ENCODE measurements at regions not wholly inside any gene's neighbourhood (a gene's known extent, or its start where the extent isn't known, plus 50 kb on each side); places are given as distances from the start of the nearest gene placed in this dataset.
"Not testable (repeated sequence)": the region's sequence is repeated elsewhere in the genome, so short reads cannot be mapped to it uniquely, and the experiment has no call there.

DNA sequence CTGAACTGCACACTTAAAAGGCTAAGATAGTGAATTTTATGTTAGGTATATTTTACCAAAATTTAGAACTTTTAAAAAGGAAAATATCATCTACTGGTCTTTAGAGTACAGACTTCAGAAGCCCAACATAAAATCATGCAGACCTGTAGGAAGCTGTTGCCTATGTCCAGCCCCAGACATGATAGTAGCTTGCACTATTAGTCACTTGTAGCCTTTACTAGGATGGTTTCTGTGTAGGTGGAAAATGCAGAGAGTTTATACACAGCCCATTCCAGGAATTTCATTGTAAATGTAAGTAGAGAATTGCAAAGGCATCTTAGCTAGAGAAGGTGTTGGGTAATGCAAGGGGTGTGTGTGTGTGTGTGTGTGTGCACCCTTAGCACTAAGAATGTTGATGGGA is 640.2 kb downstream of the RNF144A start:
- DNase-seq: no peak

DNA sequence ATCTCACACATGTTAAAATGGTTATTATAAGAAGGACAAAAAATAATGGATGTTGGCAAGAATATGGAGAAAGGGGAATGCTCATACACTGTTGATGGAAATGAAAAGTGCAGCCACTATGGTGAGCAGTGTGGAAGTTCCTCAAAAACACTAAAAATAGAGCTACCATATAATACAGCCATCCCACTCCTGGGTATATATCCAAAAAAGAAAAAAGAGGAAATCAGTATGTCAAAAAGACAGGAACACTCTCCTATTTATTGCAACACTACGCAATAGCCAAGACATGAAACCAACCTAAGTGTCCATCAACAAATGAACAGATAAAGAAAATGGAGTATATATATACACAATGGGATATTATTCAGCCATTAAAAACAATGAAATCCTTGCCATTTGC is 642.6 kb downstream of the RNF144A start:
- no peak for DNase-seq

DNA sequence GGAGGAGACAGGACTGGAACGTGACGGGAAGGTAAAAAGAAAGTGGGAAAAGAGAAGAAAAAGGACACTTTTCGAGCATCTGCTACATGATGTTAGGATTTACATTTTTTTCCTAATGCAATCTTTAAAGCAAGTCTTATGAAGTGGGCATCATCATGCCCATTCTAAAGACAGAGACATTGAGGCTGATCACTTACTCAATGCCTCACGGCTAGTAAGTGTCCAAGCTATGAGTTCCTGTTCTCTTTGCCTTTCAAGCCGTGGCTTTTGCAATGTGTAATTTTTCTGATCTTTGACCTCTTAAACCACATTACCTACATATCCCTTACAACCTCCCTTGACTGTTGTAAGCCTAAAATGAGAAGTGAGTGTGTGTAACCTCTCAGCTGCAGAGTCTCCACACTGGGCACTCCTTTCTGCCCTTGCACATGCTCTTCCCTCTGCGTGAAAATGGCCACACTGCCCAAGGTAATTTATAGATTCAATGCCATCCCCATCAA is 649.2 kb downstream of the RNF144A start:
- no peak for DNase-seq

DNA sequence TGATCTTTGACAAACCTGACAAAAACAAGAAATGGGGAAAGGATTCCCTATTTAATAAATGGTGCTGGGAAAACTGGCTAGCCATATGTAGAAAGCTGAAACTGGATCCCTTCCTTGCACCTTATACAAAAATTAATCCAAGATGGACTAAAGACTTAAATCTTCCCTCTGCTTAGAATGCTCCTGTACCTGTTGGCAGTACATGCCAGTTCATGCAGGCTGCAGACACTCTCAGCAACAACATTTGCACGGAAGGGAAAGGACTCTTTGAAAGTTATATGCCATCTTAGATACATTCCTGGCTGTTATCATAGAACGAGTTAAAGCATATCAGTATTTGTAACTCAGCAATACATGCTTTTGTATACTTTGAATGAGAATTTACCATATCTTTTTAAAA is 649.9 kb downstream of the RNF144A start:
- not testable (repeated sequence) for DNase-seq

DNA sequence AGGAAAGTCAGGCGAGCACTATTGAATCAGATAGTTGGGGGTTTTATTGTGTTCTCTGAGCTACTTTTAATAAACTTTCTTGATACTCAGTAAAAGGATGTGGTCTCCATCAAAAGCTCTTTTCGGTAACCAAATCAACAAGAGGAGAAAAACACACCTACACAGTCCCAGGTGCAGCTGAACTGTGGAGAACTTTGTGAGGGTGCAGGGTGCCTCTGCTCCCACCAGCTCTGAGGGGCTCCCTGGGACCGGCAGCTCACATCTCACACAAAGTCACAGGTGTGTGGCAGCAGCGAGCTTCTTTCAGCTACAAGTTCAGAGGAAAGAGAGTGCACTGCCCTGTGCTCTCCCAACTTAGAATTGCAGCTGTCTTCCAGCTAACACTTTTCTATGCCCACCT is 650.4 kb downstream of the RNF144A start:
- DNase-seq: peak; percentile 56

DNA sequence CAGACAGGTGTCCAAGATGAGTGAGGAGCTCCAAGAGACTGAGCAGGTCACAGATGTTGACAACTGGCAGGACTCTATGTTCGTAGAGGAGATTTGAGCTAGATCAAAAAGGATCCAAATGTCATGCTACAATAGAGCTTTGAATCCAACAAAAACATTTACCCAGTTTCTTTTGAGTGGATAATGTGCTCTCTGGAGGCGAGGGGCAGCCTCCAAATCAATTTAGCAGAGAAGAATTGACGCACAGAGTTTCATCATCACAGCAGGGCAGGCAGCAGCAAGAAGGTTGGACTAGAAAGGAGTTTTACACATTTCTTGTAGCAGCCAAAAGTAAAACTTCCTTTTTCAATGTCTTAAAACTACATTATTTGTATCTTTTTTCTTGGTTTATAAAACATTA is 653.0 kb downstream of the RNF144A start:
- DNase-seq: no peak

DNA sequence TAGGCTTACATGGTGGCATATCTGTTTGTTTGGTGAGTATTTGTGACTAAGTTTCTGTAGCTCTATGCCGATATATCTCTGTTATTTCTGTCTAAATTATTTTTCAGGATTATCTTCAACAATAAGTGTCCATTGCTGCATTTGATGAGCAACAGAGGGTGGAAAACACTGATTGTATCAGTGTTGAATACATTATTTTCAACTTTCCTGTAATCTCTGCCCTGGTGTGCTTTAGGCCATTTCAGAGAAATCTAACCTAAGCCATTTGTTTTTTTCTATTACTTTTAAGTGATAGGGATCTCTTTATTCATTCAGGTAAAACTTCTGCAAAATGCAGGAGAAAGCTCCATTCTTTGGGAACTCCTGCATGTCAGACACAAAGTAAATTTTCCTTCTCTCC is 654.5 kb downstream of the RNF144A start:
- no peak for DNase-seq

DNA sequence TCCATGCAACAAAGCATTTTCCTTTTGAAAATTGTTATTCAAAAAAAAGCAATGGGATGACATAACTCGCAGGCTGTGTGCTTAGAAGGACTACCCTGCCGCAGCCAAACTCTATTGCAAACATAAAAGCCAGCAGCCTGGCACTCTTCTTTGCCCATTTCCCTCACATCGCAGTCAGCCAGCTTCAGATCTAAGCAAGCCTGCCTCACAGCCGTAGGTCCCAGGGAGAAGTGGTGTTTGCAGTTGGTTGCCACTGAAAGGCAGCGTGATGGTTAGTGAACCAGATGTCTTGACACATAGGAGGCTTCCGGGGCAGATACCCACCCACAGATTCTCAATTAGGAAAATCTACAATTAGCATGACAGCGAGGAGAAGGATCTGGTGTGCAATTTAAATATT is 655.2 kb downstream of the RNF144A start:
- peak; percentile 41 for DNase-seq

DNA sequence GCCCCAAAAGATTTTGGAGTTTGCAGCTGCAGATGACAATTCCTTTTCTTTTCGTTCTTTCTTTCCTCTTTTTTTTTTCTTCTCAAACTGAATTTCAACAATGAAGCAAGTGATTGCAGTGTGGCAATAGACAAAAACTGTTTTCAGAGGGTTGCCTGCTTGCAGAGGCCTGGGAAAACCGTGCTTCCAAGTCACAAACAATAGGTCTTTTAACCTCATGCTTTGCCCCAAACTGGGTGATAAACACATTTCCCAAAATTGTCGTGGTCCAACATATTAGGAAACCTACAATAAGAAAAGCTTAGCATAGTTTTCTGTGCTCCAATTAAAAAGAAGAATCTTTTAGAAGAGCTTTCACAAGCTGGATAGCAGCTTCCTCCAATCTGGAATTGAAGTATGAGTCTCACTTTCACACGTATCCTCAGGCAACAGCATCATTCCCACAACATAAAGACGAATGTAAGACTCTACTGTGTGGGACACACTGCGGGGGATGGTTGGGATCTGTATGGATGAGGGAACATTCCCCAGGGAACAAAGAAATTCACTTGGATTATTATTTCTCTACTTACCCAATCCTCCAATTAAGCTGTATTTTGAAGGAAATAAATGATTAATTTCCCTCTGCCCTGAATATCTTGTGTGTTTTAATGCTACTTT is 656.1 kb downstream of the RNF144A start:
- no peak for DNase-seq

DNA sequence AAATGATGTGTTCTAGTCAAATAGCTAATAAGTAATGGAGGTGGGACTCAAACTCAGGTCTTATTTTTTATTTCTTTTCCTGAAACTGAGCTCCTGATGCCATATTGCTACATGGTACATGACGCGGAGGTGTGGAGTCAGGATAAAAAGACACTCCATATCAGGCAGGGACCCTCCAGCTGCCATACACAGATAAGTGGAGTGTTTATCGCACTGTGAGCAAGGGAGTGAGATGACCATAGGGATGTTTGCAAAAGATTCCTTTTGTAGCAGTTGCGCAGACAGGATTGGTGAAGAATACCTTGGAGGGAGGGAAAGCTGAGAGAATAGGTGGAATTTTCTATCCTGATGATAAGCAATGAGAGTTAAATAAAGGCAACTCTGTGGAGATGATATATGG is 657.2 kb downstream of the RNF144A start:
- no peak for DNase-seq

DNA sequence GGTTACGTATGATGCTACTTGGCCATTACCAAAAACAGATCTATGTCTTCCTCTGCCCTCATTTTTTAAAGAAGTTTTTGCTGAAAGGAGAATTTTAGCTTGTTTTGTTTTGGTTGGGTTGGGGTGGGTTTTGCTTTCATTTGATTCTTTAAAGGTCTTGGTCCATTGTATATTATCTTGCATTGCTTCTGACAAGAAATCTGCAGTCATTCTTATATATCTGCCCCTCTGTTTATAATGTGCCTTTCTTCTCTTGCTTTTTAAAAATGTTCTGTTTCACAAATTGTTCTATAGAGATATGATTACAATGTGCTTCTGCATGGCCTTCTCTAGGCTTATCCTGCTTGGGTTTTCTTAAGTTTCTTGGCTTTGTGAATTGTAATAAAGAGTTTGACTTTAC is 660.6 kb downstream of the RNF144A start:
- no peak for DNase-seq

DNA sequence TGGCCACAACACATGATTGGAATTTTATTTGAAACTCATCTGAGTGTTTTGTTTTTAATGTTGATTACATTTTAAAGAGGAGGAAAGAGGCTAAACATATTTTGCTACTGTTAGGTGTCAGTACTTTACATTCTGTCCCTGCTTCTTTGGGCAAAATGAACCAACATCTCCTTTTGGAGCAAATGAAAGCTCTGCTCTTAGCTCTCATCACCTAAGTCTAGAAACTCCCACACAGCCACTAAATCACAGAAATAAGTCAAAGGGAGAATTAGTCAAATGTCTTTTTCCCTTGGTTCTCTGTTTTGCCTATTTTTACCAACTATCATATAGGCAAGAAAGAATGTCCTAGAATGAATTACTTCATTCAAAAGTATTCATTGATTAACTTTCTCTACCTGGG is 666.8 kb downstream of the RNF144A start:
- DNase-seq: no peak

DNA sequence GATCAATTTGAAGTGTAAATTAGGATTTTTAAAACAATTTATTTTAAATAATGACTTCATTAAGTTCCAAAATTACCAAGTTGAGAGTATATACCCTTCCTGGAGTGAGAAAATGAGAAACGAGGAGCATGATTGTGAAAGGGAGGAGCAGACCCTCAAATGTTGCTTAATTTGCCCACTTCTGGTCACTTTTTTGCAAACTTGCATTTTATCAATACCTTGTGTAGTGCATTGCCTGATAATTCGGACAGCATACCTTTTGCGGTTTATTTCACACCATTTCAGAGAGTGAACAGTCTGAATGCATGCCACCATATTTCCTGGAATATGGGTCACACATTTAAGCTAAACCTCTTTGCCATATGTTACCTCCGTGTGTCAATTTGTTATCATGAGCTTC is 669.7 kb downstream of the RNF144A start:
- DNase-seq: no peak

DNA sequence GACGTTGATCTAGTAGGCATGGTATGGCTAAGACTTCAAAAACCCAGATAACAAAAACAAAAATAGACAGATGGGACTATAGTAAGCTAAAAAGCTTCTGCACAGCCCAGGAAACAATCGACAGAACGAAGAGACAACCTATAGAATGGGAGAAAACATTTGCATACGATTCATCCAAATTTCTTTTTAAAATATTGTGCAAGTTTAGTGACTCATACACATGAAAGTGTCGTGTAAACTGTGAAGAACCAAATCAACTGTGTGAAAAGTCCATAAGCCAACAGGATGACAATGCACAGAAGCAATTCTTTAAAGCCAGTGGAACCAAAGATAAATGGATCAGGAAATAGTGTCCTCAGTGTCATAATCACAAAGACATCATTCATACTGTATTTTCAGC is 671.1 kb downstream of the RNF144A start:
- peak; percentile 42 for DNase-seq

DNA sequence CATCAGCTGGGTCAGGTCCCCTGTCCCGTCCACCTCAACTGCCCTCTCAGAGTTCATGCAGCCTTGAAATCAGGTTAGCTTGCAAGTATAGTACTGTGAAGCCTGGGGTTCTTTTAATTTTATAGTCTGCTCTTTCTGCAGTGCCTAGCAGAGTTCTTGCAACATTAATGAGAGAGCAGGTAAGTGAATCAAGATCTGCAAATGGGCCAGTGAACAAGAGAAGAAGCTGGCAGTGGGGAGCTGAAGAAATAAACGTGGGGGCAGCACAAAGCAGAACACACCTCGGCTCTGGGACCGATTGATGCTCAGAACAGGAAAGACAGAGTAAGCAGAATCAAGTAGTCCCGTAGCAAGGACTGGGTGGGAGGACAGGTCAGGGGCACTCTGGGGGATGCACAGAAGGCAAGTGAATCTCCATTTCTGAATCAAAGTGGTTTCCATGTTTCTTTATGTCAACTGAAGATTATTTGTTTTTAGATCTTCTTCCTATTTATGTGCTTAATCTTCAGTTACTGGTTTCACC is 675.5 kb downstream of the RNF144A start:
- no peak for DNase-seq

DNA sequence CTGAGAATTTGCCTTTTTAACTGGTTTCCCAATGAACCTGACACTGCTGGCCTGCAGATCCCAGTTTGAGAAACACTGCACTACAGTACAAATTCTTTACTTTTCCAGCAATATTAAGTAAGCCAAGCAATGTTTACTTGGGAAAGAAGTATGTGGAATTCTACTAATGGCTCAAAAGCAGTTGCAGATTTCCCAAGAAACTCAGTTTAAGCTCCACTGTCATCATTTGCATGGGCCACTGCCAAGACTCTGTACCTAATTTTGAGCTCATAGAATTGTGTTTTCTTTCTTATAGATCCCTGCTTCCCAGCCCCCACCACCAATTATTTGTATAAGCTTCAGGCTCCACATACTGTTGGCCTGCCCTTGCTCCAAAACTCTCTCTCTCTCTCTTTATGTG is 676.1 kb downstream of the RNF144A start:
- DNase-seq: no peak

DNA sequence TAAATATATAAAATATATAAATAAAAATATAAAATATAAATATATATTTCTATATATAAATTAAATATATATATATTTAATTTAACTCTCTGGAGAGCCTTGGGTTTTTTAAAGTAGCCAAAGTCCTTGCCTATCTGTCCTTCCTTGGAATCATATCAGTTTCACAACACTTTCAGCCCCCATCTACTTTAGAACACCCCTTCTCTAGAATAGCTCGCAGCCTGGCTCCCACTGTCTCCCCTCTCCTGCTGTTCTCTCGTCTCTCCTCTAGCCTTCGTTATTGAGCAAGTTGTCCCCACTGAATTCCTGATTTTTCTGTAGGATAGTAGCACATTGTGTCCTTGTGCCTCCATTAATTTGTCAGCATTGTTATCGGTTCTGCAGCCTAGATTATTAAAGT is 677.0 kb downstream of the RNF144A start:
- no peak for DNase-seq

DNA sequence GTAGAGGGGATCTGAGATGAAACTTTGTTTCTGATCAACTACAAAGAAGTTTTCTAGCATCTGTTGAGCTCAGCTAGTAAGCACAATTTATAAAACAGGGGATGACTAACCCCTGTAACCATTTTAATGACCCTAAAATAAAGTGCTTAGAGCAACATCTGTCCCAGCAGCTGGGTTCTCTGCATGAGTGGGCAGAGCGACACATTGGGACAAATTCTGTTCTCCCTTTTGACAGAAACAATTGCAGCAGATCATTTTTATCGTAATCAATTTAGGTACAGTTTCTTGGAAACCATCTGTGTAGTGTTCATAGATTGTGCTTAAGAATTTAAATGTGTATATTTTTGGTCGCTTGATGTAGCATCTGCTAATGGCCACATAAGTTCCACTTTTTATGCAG is 678.0 kb downstream of the RNF144A start:
- no peak for DNase-seq

DNA sequence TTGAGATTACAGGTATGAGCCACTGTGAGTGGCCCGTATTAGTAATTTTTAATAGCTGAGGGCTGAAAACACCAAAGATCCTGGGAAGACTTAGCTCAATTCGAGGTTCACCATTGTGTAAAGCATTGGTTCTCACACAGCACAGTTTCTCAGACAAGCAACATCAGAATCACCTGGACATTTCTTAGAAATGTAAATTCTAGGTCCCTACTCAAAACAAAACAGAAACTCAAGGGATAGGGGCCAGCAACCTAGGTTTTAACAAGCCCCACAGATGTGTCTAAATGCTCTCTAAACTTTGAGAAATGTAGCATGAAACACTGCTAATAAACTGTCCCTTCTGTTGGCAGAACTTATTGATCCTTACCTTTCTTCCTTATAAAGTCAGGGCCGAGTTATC is 681.2 kb downstream of the RNF144A start:
- DNase-seq: no peak

DNA sequence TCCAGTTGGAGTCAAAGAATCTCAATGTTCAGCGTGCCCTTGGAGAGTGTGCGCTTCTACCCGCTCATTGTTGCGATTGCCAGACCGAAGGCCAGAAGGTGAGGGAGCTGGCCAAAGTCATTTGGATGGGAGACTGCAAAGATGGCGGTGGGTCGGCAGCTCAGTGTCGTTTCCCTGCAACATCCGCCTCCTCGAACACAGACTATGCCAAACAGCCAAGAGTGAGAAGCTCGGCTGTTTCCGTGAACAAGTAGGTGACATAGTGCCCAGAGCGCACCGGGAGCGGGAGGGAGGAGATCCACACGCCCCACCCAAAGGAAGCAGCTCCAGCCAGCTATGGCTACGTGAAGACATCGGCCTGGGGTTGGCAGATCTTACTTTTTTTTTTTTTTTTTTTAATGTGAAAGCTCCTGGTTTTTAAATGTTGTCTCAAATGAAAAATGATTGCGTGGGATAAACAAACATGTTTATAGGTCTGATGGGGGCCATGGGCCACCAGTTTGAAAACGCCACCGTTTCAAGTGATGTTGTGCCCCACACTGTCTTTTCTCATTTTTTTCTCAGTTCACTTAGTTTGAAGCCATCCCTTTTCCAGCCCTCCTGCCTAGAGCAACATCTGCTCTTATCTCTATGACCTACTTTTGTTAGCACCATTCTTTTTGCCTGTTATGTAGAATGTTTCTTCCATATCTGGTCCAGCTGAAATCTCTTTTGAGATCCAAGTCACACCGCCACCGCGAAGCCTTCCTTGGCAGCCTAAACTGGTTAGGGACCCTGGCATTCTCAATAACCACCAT is 682.4 kb downstream of the RNF144A start:
- DNase-seq: no peak

DNA sequence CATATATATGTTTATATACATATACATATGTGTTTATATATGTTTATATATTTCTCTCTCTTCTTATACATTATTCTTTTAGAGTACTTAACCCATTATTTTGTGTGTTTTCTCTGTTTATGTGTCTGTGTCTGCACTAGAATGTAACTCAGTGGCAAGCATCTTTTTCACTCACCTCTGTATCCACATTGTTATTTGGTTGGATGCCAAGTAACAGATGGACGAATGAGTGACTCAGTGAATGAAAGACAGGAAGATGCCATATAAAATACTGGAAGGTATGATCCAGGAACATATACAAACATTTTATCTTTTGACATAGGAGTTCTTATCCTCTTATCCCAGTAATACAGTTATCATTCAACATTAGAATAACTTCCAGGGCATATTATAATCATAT is 684.8 kb downstream of the RNF144A start:
- DNase-seq: no peak

DNA sequence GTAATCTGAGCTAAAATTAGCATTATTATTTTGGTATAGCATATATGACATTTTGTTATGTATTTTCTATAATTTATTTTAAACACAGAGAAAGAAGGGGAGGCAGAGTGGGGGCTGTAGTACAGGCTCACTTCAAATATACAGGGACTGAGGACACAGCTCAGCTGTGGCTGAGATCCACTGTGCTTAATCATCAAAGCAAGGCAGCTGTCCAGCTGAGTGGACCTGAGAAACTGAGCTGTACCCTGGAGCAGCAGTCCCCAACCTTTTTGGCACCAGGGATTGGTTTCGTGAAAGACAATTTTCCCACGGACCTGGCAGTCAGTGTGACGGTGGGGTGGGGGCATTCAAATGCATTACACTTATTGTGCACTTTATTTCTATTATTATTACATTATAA is 687.2 kb downstream of the RNF144A start:
- DNase-seq: no peak

DNA sequence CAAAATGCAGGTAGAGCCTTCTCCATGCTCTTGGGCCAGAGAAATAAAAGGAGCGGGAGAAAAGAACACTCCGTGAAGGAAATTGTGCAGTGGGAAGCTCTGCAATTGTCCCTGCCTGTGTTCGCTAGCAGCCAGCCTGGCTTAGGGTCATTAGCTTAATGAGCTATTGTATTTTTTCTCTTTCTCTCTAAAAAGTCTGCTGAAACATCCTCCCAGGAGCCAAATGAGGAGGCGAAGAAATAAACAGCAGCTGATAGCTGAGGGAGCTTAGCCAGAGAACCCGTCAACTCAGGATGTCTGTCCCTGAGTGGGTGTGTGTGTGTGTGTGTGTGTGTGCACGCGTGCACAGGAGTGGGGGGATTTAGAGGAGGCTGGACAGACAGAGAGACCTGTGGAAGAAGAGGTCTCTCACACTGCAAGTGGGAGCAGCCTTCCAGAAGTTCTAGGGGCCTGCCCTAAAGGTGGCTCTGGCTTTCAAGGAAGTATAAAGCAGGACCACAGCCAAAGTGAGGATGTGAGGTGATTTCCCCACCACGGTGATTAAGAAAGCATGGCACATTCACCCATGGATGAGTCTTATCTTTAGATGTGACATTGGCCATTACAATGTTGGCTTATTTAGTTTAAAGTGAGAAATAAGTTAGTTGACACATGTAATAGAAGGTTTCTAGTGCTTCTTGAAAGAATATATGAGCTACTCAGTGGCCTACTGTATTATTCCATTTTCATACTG is 690.4 kb downstream of the RNF144A start:
- DNase-seq: no peak

DNA sequence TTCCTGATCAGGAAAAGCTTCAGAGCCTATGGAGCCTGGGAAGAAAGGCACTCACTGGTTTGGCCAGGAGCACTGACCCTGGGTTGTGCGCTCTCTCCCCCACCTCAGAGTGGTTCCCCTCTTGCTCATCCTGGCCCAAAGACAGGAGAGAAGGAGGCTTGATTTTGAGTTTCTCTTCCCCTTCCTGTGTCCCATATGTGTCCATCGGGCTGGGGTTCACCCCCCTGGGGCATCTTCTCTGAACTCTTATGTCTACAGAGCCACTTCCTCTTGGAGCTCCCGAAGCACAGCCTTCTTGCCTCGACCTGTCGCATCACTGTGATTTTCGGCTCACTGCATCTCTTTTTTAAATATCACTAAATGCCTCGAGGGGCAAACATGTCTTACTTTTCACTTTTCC is 692.3 kb downstream of the RNF144A start:
- no peak for DNase-seq

Measured in activated CD4-positive, alpha-beta T cell treated with anti-CD3 and anti-CD28 coated beads, Interleukin-2, amount 50 U/mL, for 16 hours (primary cell).